SKM-1 (cell line): ENCODE measurements at regions not wholly inside any gene's neighbourhood (a gene's known extent, or its start where the extent isn't known, plus 50 kb on each side); places are given as distances from the start of the nearest gene placed in this dataset.
"Not testable (repeated sequence)": the region's sequence is repeated elsewhere in the genome, so short reads cannot be mapped to it uniquely, and the experiment has no call there.

ENCODE experiments used
- DNase-seq: peaks from one replicate; lab custom pipeline; 2025; ENCODE audit not compliant: unreplicated experiment; lab: John Stamatoyannopoulos, UW

DNA sequence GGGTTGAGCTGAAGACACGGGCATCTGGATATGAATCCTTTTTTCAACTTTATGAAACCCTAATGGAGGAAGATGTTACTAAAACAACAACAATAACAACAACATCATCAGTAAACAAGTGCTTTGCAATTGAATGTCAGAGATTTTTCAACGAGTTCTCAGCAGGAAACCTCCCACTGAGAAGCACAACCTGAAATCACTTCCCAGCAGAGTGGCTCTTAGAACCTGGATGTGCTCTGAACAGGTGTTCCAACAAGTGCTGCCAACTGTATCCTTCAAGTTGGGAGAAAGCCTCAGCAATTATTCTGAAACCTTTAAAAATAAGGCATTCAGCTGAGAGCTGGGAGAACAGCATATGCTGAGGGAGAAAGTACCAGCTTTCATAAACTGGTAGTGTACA, 1622.7 kb upstream of the CELF4 start:
- DNase-seq = no peak

- no peak for DNase-seq
These were observed 1620.4 kb upstream of the CELF4 start for GRCh38 chr18:39186008-39186407.

- no peak for DNase-seq
These were observed 1618.6 kb upstream of the CELF4 start for GRCh38 chr18:39184176-39184575.

DNA sequence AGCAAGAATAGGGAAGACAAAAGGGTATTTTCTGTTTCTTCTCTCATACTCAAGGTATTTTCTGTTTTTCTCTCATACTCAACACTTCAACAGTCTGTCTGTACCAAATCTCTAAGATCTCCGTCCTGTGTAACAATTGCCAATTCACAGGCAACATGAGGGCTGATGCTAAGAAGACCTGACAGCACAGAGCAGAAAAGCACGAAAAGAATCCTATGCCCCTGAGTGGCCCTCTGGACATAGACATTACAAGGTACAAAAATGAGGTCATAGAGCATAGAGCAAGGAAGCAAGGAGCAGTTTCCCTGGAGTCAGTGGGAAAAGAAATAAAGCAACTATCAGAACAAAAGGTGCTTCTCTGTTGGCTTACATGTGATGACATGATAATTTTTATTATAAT, 1612.6 kb upstream of the CELF4 start:
- DNase-seq = no peak

DNA sequence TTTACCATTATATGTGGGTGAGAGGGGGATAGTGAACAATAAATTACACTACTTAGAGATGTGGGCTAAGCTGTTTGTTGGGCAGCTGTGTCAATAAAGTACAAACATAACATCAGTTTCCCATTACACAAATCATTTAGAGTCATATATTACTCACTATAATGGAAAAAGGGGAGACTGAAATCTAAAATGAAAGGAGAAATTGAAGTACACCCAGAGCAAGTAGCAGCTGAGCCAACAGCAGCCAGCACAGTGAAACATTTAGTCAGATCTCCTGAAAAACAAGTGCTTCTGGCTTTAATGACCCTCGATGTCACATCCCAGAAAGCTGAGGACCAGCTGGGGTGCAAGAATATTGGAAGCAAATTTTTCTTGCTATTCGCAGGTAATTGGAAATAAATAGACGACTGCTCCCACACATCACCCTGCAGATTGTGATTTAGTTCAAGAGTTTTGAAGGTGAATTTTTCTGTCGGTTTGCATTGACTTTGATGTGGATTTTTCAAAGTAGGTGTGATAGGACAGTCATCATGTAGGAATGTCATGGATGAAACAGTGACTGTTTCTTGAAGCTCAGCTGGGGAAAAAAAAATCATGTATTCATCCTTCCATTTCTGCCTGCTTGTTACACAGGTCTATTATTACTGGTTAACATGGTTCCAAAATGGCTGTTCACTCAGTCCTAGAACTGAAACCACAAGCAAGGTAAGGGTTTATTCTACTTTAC, 1607.3 kb upstream of the CELF4 start:
- no peak for DNase-seq

- no peak for DNase-seq
These were observed 1603.1 kb upstream of the CELF4 start for GRCh38 chr18:39168723-39169122.

GRCh38 chr18:39167990-39168389, 1602.4 kb upstream of the CELF4 start:
- no peak for DNase-seq

DNA sequence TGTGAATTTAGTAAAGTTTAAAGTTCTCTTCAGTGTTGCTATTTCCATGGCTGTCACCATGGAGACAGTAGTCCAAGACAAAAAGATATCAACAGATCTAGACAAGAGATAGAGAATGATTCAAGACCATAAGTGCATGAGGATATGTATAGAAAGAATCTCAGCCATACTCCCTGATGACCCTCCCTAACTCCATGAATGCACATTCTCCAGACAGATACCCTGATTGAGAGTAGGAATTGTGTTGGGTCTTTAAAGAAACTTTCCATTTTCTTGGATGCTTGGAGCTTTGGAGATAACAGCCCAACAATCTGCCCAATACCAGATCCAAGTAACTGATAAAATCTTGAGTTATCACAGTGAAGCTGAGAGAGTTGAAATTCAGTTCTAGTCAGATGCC, 1601.2 kb upstream of the CELF4 start:
- no peak for DNase-seq

DNA sequence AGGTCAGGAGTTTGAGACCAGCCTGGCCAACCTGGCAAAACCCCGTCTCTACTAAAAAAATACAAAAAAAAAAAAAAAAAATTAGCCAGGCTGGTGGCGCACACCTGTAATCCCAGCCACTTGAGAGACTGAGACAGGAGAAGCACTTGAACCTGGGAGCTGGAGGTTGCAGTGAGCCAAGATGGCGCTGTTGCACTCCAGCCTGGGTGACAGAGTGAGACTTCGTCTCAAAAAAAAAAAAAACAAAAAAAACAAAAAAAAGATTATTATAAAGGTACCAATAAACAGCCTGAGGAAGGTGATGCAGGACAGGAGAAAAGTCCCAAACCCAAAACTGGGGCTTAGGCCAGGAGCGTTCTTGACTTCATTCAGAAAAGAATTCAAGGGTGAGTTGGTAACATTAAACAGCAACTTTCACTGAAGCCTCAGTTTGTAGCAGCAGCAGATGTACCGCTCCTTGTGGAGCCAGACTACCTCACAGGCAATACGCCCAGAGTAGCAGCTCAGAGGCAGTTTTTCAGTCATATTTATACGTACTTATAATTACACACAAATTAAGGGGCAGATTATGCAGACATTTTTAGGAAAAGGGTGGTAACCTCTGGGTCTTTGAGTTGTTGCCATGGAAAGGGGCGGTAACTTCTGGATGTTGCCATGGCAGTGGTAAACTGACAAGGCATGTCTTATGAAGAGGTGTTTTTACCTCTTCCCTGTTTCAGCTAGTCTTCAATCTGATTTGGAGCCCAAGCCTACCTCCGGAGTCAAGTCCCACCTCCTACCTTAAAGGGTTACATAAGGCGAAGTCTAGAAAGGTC, 1596.6 kb upstream of the CELF4 start:
- DNase-seq = no peak

GRCh38 chr18:39149211-39149806, 1583.7 kb upstream of the CELF4 start:
- DNase-seq = no peak

GRCh38 chr18:39134255-39134654, 1568.7 kb upstream of the CELF4 start:
- no peak for DNase-seq

GRCh38 chr18:39127538-39127937, 1561.9 kb upstream of the CELF4 start:
- DNase-seq = not testable (repeated sequence)

DNA sequence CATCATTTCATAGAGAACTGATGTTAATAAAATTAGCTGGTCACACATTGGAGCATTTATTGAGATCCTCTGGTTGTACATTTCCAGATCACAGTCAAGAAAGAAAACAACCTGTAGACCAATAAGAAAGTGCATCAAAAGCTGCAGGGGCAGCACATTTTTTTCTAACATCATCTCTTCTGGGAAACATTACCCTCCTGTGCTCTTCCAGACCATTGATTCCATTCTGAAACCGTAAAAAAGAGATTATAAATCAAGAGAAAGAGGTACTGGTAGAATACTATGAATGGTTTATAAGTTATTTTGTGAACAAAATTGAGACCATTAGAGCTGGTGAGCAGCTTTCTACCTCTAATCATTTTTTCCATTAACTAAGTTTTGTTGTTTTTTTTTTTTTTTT, 1548.2 kb upstream of the CELF4 start:
- no peak for DNase-seq

- DNase-seq = no peak
These were observed 1539.5 kb upstream of the CELF4 start for GRCh38 chr18:39105104-39105503.

- no peak for DNase-seq
These were observed 1507.4 kb upstream of the CELF4 start for GRCh38 chr18:39072970-39073369.

DNA sequence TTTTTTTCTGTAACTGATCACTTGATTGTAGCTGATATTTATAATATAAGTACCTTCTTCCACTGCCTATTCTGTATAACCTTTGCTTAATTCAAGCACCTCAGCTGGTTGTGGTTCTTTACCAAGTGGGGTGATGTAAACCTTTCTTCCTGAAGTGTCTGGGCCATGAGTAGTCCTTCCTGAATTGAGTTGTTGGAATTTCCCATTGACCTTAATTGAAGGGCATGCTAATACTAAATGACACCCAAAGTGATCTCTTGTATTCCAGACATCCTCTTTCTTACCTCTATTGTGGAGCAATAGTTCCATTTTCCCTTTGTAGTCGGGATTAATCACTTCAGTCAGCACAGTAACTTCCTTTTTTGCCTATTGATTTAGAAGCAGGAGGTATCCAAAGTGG, 1496.8 kb upstream of the CELF4 start:
- DNase-seq = no peak

- no peak for DNase-seq
These were observed 1492.9 kb upstream of the CELF4 start for GRCh38 chr18:39058386-39059000.

DNA sequence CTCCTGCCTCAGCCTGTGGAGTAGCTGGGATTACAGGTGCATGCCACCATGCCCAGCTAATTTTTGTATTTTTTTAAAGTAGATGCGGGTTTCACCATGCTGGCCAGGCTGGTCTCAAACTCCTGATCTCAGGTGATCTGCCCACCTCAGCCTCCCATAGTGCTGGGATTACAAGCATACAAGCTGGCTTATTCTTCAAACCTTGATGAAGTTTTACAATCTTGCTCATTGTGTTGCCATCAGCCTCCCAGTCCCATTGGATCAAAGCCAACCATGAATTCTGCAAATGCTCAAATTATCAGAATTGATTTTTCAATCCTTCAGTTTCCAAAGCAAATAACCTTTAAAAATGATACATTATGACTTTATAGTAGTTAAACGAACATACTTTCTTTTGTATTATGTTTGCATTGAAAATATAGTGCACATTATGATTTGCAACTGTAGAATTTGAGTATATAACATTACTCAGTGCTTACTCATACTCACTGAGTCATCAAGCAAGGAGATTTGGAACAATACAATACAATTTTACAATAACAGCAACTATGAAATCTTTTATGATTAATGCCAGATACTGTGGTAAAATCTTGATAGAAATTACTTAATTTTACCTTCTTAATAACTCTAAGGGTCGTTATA, 1491.9 kb upstream of the CELF4 start:
- DNase-seq = no peak

DNA sequence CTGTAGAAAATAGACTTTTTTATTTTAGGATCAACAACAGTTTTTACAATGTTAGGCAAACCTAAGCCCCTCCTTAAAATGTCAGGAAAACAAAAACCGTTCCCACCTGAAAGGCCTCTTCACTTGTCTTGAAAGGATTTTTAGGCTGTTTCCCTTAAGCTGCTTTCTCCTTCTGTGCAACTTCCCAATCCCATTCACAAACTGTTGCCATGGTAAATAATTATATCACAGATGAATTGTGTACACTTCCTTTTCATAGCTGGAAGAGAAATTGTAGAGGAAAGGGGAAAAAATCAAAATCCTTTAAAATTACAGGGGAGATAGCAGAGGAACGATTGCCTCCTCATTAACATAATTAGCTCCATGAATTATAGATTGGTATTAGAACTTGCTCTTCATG, 1488.0 kb upstream of the CELF4 start:
- no peak for DNase-seq

GRCh38 chr18:39051013-39051412, 1485.4 kb upstream of the CELF4 start:
- DNase-seq = no peak

DNA sequence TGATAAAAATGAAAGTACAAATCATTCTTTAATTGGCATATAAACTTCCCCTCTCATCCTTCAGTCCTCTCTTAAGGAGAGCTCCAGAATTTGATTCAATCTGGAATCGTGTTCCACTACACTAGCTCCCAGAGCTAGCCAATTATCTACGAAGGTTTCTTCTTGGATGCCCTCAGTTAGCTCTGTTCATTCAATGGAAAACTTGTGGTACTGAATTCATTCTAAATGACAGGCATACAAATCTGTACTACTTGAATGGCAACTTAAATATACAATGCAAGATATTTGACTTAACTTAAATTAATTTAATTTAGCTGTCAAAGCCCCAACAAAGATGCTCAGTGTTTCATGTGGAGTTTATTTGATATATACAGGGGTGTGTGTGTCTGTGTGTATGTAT, 1474.2 kb upstream of the CELF4 start:
- DNase-seq = no peak
